OCI-LY7 (cell line): ENCODE measurements at regions not wholly inside any gene's neighbourhood (a gene's known extent, or its start where the extent isn't known, plus 50 kb on each side); places are given as distances from the start of the nearest gene placed in this dataset.

Experiments used
- BruUV-seq: library from RNA; stranded (reverse); fragments of 400-500 nt; replicated peaks from 2 replicates; lab custom pipeline; 2021; lab: Mats Ljungman, UMichigan
- CTCF ChIA-PET: fragments of 300-600 bp; sonication (Branson Sonifier 250); formaldehyde crosslinking; loops from one replicate; lab custom pipeline; 2022; ENCODE audit warnings: antibody characterized with exemption; ENCODE audit not compliant: unreplicated experiment; lab: Charles Lee
- POLR2A ChIA-PET: fragments of 300-600 bp; sonication (Branson Sonifier 250); formaldehyde crosslinking; loops from one replicate; lab custom pipeline; 2022; ENCODE audit warnings: antibody characterized with exemption; lab: Charles Lee
- DNase-seq: peaks from one replicate; pipeline ENCODE4 v3.0.0-alpha.2; 2015; ENCODE audit warnings: low spot score
- H2AFZ ChIP-seq: fragments of 200-600 bp; sonication (generic), shearing (Covaris generic); 2 replicates; pipeline ENCODE4 v1.6.1; 2014; ENCODE audit warnings: mild to moderate bottlenecking, antibody characterized with exemption, low read length, moderate library complexity
- H3K27ac ChIP-seq: fragments of 200-600 bp; sonication (generic); 2 replicates; pipeline ENCODE4 v1.5.1; 2014; ENCODE audit warnings: mixed run types, low read depth, mild to moderate bottlenecking, moderate library complexity, low read length, inconsistent platforms; ENCODE audit not compliant: poor library complexity, severe bottlenecking
- H3K36me3 ChIP-seq: fragments of 200-600 bp; sonication (generic); 2 replicates; pipeline ENCODE4 v1.6.1; 2014; ENCODE audit warnings: mild to moderate bottlenecking, antibody characterized with exemption, low read length, moderate library complexity, mixed read lengths; ENCODE audit not compliant: insufficient read depth
- H3K4me1 ChIP-seq: fragments of 200-600 bp; sonication (generic); 2 replicates; pipeline ENCODE4 v1.5.1; 2014; ENCODE audit warnings: mild to moderate bottlenecking, low read length; ENCODE audit not compliant: insufficient read depth, poor library complexity, severe bottlenecking
- H3K4me2 ChIP-seq: fragments of 200-600 bp; sonication (generic); 2 replicates; pipeline ENCODE4 v1.6.1; 2014; ENCODE audit warnings: mild to moderate bottlenecking, low read length
- H3K4me3 ChIP-seq: fragments of 200-600 bp; sonication (generic); 2 replicates; pipeline ENCODE4 v1.5.1; 2014; ENCODE audit warnings: mild to moderate bottlenecking, low read depth, low read length; ENCODE audit not compliant: poor library complexity, severe bottlenecking
- H3K79me2 ChIP-seq: fragments of 200-600 bp; sonication (generic); 2 replicates; pipeline ENCODE4 v1.6.1; 2016; ENCODE audit warnings: low read depth, mild to moderate bottlenecking, low read length, moderate library complexity, mixed read lengths; ENCODE audit not compliant: insufficient read depth
- H3K9me2 ChIP-seq: fragments of 200-600 bp; sonication (generic); 2 replicates; pipeline ENCODE4 v1.6.1; 2016; ENCODE audit warnings: mild to moderate bottlenecking, low read length, mixed read lengths; ENCODE audit not compliant: insufficient read depth
- H3K9me3 ChIP-seq: fragments of 200-600 bp; sonication (generic); 2 replicates; pipeline ENCODE4 v1.6.1; 2014; ENCODE audit warnings: mild to moderate bottlenecking, mixed run types, low read length, mixed read lengths
- H4K20me1 ChIP-seq: fragments of 200-600 bp; sonication (generic); 2 replicates; pipeline ENCODE4 v1.6.1; 2014; ENCODE audit warnings: mild to moderate bottlenecking, antibody characterized with exemption, low read length, moderate library complexity, mixed read lengths; ENCODE audit not compliant: insufficient read depth
- EZH2phosphoT487 ChIP-seq: fragments of 200-600 bp; sonication (generic); IDR thresholded peaks from 2 replicates; pipeline ENCODE4 v1.6.1; 2018; ENCODE audit warnings: low read depth, borderline replicate concordance, mild to moderate bottlenecking, mixed run types, antibody characterized with exemption, low read length, moderate library complexity, mixed read lengths
- intact Hi-C: fragments of 100-400 bp; cut with micrococcal nuclease; formaldehyde crosslinking; loops from one replicate; pipeline ENCODE4 v1.10.0; 2022; ENCODE audit not compliant: unreplicated experiment
- TF ChIP-seq, protein P1 (sequence below): fragments of 200-600 bp; sonication (generic); conservative IDR thresholded peaks from 2 replicates; pipeline ENCODE4 v1.5.1; 2014; ENCODE audit warnings: mild to moderate bottlenecking, antibody characterized with exemption, low read length, moderate library complexity, mixed read lengths

DNA sequence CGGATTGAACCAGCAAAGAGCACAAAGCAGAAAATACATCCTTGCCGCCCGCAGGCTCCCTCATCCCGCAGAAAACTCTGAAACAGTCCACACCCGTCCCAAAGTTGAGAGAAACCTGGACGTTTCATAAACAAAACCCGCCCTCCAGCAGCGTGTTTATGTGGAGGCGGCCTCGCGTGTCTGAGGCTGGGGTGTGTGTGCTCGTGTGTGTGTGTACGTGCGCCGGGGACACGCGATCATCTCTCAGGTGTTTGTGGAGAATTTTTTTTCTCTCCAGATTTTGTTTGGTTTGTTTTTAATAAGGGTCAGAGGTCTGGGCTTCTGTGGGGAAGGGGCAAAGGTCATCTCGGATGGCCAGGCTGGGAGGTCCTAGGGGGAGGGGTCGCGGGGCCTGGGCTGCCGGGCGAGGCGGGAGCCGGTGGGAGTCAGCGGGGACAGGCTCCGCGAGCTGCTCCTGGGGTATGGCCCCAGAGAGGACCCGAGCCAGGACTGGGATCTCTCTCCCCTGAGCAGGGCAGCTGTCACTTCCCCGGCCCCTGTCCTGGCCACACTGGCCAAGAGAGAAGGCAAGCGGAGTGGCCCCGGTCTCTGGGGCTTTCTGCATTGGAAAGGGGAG is 206.4 kb downstream of the C9orf50 start:
- Histone ChIP-seq H2AFZ (peak overlapping the region; percentile 54; the same call in 1 of the 2 replicates), H3K79me2 (no peaks in the 10 kb centered on the region), H3K4me1 (peaks cover 51% of the 10 kb centered on the region), H3K9me2 (no peaks in the 10 kb centered on the region), H3K27ac (peak overlapping the region; percentile 91), H4K20me1 (no peaks in the 10 kb centered on the region), H3K36me3 (no peaks in the 10 kb centered on the region), H3K9me3 (no peaks in the 10 kb centered on the region), H3K4me3 (peak overlapping the region; percentile 71), H3K4me2 (peak overlapping the region; percentile 79)
- intact Hi-C loops = no loop called here
- POLR2A ChIA-PET = no interaction called here
- no TSS peak for BruUV-seq
- TF ChIP-seq, protein P1, sequence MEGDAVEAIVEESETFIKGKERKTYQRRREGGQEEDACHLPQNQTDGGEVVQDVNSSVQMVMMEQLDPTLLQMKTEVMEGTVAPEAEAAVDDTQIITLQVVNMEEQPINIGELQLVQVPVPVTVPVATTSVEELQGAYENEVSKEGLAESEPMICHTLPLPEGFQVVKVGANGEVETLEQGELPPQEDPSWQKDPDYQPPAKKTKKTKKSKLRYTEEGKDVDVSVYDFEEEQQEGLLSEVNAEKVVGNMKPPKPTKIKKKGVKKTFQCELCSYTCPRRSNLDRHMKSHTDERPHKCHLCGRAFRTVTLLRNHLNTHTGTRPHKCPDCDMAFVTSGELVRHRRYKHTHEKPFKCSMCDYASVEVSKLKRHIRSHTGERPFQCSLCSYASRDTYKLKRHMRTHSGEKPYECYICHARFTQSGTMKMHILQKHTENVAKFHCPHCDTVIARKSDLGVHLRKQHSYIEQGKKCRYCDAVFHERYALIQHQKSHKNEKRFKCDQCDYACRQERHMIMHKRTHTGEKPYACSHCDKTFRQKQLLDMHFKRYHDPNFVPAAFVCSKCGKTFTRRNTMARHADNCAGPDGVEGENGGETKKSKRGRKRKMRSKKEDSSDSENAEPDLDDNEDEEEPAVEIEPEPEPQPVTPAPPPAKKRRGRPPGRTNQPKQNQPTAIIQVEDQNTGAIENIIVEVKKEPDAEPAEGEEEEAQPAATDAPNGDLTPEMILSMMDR = no peak
- TF ChIP-seq EZH2phosphoT487 = no peak
- CTCF ChIA-PET = no interaction called here
- peak; percentile 23 for DNase-seq

DNA sequence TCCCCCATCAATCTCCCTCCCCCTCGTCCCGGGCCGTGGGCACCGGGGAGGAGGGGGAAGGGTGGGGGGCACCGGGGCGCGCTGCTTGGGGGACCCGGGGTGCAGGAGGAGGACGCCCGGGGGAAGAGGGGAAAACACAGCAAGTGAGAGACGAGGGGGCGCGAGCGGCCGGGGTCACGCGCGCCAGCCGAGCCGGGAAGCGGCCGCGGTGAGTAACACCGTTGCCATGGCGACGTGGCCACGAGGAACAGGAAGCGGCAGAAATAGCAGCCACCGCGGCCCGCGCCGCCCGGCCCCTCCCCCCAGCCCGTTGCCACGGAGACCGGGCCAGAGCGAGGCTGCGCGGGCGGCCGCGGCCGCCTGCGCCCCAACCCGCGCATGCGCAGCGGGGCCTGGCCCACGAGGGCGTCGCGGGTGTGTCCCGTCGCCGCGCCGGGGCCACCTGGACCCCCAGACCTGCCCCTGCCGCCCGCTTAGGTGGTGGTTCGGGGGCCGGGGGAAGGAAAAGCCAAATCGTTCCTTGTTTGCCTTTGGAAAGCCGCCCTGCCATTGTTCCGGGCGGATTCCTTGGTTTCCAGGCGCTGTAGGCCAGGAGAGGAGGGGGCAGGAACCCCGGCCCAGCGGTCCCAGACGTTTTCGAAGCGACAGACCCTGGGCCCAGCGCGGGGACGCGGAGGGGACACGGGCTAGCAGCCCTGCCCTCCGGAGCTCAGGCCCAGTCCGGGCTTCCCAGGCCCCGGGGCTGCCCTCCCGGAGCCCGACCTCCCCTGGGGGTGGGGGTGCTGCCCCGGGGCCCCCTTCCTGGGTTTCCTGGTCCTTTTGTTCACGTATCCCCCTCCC is 207.1 kb downstream of the C9orf50 start:
- ChIA-PET POLR2A (interaction anchor here (0.6 kb wide), 4 partner anchors 10 to 363 kb away, joined by 3 to 4 read pairs (median 3); no protein-coding TSS in a partner anchor), CTCF (no interaction called here)
- peak; percentile 98 for DNase-seq
- H2AFZ ChIP-seq = peak overlapping the region; percentile 54; the same call in 1 of the 2 replicates
- H3K4me1 ChIP-seq = peaks cover 54% of the 10 kb centered on the region
- peak overlapping the region; percentile 71 for H3K4me3 ChIP-seq
- BruUV-seq = TSS peak; percentile 90
- H3K27ac ChIP-seq = peak overlapping the region; percentile 91
- H3K9me2 ChIP-seq = no peaks in the 10 kb centered on the region
- intact Hi-C loops = loop anchor here (1.0 to 2.0 kb wide), 2 partner anchors 29 to 271 kb away; no protein-coding TSS in a partner anchor
- no peak for TF ChIP-seq EZH2phosphoT487
- TF ChIP-seq, protein P1 = no peak
- H3K9me3 ChIP-seq = no peaks in the 10 kb centered on the region
- peak overlapping the region; percentile 83 for H3K4me2 ChIP-seq
- no peaks in the 10 kb centered on the region for H3K79me2 ChIP-seq
- H3K36me3 ChIP-seq = no peaks in the 10 kb centered on the region
- no peaks in the 10 kb centered on the region for H4K20me1 ChIP-seq
